Left colon (tissue), 2 donors: ENCODE measurements at regions not wholly inside any gene's neighbourhood (a gene's known extent, or its start where the extent isn't known, plus 50 kb on each side); places are given as distances from the start of the nearest gene placed in this dataset.

Experiments
- ATAC-seq: fragments of 200-7000 bp; cut with Tn5 transposase; one replicate; pipeline ENCODE4 v1.9.1; 2020; ENCODE audit warnings: mild to moderate bottlenecking, moderate library complexity
- DNase-seq, 2 donors: peaks; one replicate each; pipeline ENCODE4 v3.0.0-alpha.2; 2020
- intact Hi-C, 2 donors: fragments of 100-400 bp; cut with DNase I in 1 of 2; cut with micrococcal nuclease in 1 of 2; formaldehyde crosslinking; loops; one replicate each; pipeline versions ENCODE4 v1.11.2 to v1.14.0; 2022; cut with DNase I, micrococcal nuclease
- donor health status: DM: no; HTN: no; CAD: no.
- donor health status: DM: yes; HTN: yes; CAD: no.

GRCh38 chr12:98260276-98260675, 255.1 kb upstream of the TMPO start:
- intact Hi-C loops = no loop called here
- no peak for ATAC-seq
- DNase-seq = no peak

DNA sequence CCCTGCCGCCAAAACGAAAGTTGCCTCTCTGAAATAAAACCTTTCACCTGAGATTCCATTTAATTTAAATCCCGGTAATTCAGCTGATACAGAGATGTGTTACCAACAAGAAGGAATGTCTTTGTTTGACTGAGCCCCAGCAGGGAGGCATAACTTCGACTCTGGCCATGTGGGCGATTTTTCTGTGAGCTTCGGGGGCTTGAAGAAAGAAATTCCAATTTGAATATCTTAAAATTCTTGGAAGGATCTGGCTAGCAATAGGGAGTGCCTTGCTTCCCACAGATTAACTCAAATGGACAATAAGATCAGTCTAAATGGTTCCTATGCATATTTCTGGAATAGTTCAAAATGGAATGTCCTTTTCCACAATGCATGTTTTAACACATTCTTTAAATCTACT, 252.5 kb upstream of the TMPO start:
- intact Hi-C loops = no loop called here
- no peak for DNase-seq
- no peak for ATAC-seq

DNA sequence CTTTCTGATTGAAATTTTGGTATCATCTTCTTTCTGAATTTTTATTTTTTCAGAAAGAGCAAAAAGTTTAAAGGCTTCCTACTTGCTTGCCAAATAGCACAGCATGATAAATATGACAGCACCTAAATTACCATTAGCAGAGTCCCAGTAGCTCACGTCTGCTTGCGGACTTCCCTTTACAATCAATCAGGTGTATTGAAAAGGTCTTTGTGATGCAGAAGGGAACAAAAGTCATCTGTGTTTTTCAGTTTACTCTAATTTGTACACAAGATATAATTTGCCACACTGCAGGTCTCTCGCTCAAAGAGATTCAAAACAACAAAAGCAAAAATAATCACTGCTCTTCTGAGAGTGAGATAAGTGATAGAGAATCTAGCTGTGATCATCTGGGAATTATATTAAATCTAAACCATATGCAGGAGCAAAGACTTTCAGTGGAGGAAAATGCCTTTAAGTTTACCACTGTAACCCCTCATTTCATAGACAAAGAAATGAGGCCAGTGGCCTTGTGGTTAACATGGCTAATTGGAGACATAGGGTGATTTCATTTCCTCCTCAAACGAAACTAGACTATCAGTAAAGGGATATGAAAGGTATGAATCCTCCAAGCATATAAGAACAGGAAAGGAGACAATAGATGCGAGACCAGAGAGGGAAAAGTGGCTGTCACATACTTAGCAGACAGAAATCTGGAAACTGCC, 240.8 kb upstream of the TMPO start:
- ATAC-seq (no peak), DNase-seq (no peak)
- intact Hi-C loops = no loop called here

- no peak for ATAC-seq
- DNase-seq = no peak
- intact Hi-C loops = no loop called here
Measured at GRCh38 chr12:98275131-98275475, 240.3 kb upstream of the TMPO start.

DNA sequence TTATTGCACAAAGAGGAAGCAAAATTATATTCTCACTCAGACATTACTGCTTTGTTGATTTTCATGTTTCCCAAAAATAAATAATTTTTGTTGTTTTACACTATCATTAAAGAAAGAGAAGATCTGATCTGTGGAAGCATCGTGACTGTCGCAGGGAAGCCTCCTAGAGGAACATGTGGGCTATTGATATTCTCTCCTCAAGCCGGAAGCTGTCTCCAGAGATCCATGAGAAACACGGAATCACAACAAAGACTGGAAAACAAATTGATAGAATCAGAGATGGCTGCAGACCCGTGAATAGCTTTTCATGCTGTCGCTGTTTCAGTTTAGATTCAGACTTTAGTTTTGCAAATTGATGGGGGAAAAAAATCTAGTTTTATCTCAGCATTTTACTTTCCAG, 235.2 kb upstream of the TMPO start:
- DNase-seq (no peak), ATAC-seq (no peak)
- intact Hi-C loops = no loop called here

DNA sequence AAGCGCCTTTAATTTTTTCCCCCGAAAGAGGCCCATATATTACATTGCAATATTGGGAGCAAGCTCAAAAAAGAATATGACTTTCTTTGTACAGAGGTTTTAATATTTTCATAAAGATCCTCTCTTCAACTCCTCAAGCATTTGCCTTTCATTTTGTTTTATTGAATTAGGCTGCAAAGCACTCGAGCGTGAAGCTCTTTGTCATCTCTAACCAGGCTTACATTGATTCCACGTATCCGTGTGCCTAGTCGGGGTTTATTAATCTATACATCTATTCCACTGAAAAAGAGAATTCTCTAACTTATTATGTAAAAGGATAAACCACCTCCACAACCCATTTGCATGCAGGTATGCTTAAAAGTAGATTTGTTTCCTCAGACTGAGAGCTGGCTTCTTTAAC, 234.8 kb upstream of the TMPO start:
- intact Hi-C loops = no loop called here
- DNase-seq = no peak
- no peak for ATAC-seq

GRCh38 chr12:98291828-98292227, 223.6 kb upstream of the TMPO start:
- ATAC-seq (no peak), DNase-seq (no peak)
- intact Hi-C loops = no loop called here

DNA sequence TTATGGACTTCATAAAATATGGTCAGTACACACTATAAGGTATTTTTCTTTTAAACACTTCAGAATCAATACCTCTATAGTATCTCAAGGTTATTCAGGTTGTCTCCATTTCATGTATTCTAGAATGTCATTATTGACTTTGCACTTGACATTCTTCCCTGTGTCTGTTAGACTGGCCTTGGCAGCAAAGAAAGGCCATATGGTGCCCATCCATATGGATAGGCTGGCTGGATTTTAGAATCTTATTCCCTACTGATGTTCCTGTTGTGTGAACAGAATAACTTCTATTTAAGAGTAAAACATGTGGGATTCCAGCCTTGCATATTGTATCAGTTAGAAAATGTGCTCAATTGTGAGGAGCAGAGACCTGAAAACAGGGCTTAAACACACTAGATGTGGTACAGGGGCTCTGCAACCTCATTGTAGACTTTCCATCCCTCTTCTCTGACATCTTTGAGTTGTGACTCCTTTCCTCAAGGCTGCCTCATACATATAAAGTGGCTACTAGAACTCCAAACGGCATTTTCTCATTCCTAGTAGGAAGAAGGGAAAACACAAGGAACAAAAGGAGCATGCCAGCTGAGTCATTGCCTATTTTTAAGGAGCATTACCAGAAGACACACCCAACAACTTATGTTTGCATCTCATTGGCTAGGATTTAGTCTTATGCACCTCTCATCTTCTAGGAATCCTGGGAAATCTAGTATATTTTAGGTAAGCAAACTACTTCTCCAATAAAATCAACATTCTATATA, 221.2 kb upstream of the TMPO start:
- no peak for ATAC-seq
- intact Hi-C loops = no loop called here
- DNase-seq = no peak

- DNase-seq = no peak
- ATAC-seq = no peak
- intact Hi-C loops = no loop called here
Measured at GRCh38 chr12:98295681-98296080, 219.7 kb upstream of the TMPO start.

GRCh38 chr12:98296462-98297079, 218.8 kb upstream of the TMPO start:
- ATAC-seq (no peak), DNase-seq (no peak)
- intact Hi-C loops = no loop called here

DNA sequence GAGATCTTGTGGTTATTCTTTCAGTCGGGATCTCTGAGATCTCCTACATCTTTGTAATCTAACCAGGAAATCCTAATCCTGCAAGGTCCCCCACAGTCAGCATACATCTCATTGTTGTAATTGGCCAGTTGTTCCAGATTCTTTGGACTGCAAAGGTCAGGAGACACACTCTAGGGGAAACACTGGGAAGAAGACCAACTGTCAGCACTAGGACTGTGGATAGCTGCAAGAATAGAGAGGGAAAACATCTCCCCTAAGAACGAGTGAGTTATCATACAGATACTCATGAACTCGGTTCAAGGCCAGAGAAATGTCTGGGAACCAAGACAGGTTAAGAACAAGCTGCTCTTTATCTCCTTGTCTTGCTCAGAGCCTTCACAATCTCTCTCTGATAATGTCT, 217.9 kb upstream of the TMPO start:
- intact Hi-C loops = no loop called here
- ATAC-seq (no peak), DNase-seq (no peak)

GRCh38 chr12:98308141-98308540, 207.2 kb upstream of the TMPO start:
- intact Hi-C loops = no loop called here
- ATAC-seq = no peak
- no peak for DNase-seq

- no peak for DNase-seq
- no peak for ATAC-seq
- intact Hi-C loops = no loop called here
Measured at GRCh38 chr12:98317939-98318899, 197.2 kb upstream of the TMPO start.

GRCh38 chr12:98319716-98320425, 195.5 kb upstream of the TMPO start:
- intact Hi-C loops = no loop called here
- ATAC-seq (no peak), DNase-seq (no peak)

GRCh38 chr12:98325003-98325402, 190.4 kb upstream of the TMPO start:
- ATAC-seq = no peak
- intact Hi-C loops = no loop called here
- DNase-seq = no peak

DNA sequence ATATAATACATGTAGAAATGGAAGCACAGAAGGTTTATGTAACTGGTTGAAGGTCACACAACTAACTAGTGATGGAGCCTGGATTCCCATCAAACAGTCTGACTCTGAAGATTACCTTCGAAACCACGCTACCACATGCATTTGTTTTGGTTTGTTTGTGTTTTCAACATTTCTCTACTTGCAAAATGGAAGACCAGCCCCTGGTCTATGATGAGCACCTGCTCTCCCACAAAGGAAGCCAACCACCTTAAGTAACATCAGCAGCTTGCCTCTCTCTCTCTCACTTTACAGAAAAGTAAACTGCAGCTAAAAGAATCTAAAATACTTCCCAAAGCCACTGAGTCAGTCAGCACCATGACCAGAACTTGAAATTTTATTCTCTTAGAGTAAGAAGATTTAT, 186.9 kb upstream of the TMPO start:
- DNase-seq (no peak), ATAC-seq (no peak)
- intact Hi-C loops = no loop called here

GRCh38 chr12:98329589-98329988, 185.8 kb upstream of the TMPO start:
- ATAC-seq (no peak), DNase-seq (no peak)
- intact Hi-C loops = no loop called here

- no peak for ATAC-seq
- DNase-seq = no peak
- intact Hi-C loops = no loop called here
Measured at GRCh38 chr12:98332642-98333041, 182.7 kb upstream of the TMPO start.

DNA sequence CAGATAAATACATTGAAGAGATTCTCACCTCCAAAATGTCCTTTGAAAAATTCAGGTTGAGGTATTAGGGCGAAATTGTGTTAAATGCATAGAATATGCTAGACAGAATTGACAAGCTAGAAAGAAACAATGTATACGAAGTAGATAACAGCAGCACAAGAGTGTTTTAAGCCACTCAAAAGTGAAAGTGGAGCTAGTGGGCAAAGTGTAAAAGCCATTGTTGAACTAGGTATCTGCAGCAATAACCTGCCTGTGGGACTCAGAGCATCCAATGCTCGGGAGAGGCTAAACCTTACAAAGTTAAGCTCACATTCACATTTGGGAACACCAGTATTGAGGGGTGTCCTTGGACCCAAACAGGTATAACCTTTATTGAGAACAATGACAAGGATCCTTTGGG, 180.6 kb upstream of the TMPO start:
- intact Hi-C loops = no loop called here
- ATAC-seq = no peak
- no peak for DNase-seq
